ENCODE measurements at regions not wholly inside any gene's neighbourhood (a gene's known extent, or its start where the extent isn't known, plus 50 kb on each side); places are given as distances from the start of the nearest gene placed in this dataset.

DNA sequence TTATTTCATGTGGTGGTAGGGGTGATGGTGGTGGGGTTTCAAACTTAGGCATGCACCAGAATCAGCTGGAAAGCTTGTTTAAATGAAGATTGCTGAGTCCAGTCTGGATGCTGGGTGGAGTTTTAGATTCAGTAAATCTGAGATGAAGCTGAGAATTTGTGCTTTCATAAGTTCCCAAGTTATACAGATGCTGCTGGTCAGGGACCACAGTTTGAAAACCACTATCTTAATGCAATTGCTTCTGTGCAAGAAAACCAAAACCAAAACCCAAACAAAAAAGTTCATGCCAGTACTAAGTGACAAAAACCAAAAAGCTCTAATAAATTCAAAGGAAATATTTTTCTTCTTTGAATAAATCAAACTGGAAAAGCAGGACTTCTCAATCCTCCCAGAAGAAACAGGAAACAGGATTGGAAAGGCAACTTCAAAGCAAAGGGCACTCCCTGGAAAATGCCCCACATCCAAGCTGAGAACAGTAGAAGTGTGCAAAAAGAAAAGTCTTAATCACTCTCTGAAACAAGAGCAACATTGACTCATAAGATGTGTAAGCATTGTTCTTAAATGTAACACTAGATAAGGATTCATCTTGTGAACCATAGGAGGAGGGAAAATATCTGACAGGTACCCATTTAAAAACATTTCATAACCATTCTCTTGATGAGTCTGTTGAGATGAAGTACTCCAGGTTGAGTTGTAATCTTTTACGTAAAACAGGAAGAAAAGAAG lies 481.5 kb upstream of the HSF2 start:
- TF ChIP-seq, protein P1, sequence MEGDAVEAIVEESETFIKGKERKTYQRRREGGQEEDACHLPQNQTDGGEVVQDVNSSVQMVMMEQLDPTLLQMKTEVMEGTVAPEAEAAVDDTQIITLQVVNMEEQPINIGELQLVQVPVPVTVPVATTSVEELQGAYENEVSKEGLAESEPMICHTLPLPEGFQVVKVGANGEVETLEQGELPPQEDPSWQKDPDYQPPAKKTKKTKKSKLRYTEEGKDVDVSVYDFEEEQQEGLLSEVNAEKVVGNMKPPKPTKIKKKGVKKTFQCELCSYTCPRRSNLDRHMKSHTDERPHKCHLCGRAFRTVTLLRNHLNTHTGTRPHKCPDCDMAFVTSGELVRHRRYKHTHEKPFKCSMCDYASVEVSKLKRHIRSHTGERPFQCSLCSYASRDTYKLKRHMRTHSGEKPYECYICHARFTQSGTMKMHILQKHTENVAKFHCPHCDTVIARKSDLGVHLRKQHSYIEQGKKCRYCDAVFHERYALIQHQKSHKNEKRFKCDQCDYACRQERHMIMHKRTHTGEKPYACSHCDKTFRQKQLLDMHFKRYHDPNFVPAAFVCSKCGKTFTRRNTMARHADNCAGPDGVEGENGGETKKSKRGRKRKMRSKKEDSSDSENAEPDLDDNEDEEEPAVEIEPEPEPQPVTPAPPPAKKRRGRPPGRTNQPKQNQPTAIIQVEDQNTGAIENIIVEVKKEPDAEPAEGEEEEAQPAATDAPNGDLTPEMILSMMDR (IDR thresholded peaks at IDR 0.05) = no peak
- TF ChIP-seq POLR2A (IDR thresholded peaks at IDR 0.05) = no peak
- no peak for TF ChIP-seq EP300 (IDR thresholded peaks at IDR 0.05)

All from tibial nerve (tissue), 4 donors.